Ishikawa (cell line): ENCODE measurements at regions not wholly inside any gene's neighbourhood (a gene's known extent, or its start where the extent isn't known, plus 50 kb on each side); places are given as distances from the start of the nearest gene placed in this dataset.

Source experiments
- CEBPB ChIP-seq: IDR thresholded peaks from 2 replicates; pipeline ENCODE4 v1.6.1; 2012
- CREB1 ChIP-seq: IDR thresholded peaks from 2 replicates; pipeline ENCODE4 v1.6.1; 2012; ENCODE audit warnings: low read depth
- EGR1 ChIP-seq: IDR thresholded peaks from 2 replicates; pipeline ENCODE4 v1.6.1; 2012
- EP300 ChIP-seq: IDR thresholded peaks from 2 replicates; pipeline ENCODE4 v1.6.1; 2012; ENCODE audit warnings: borderline replicate concordance
- FOXM1 ChIP-seq: IDR thresholded peaks from 2 replicates; pipeline ENCODE4 v1.6.1; 2012; ENCODE audit warnings: low read depth, borderline replicate concordance
- MAX ChIP-seq: IDR thresholded peaks from 2 replicates; pipeline ENCODE4 v1.6.1; 2012
- NFIC ChIP-seq: IDR thresholded peaks from 2 replicates; pipeline ENCODE4 v1.6.1; 2012
- RAD21 ChIP-seq: IDR thresholded peaks from 2 replicates; pipeline ENCODE4 v1.6.1; 2012; ENCODE audit warnings: low read depth
- REST ChIP-seq: IDR thresholded peaks from 2 replicates; pipeline ENCODE4 v1.6.1; 2012; ENCODE audit warnings: low read depth, mild to moderate bottlenecking
- TAF1 ChIP-seq: IDR thresholded peaks from 2 replicates; pipeline ENCODE4 v1.6.1; 2012; ENCODE audit warnings: low read depth, mild to moderate bottlenecking
- TCF12 ChIP-seq: IDR thresholded peaks from 2 replicates; pipeline ENCODE4 v1.6.1; 2012; ENCODE audit warnings: low read depth
- TEAD4 ChIP-seq: IDR thresholded peaks from 2 replicates; pipeline ENCODE4 v1.6.1; 2012
- USF1 ChIP-seq: IDR thresholded peaks from 2 replicates; pipeline ENCODE4 v1.6.1; 2012
- YY1 ChIP-seq: IDR thresholded peaks from 2 replicates; pipeline ENCODE4 v1.6.1; 2012; ENCODE audit warnings: low read depth
- ZBTB7A ChIP-seq: IDR thresholded peaks from 2 replicates; pipeline ENCODE4 v1.6.1; 2012; ENCODE audit warnings: low read depth

GRCh38 chr18:75132931-75133525 is 75.9 kb downstream of the PTGR3 start:
- TF ChIP-seq EP300 (no peak), MAX (0 out of 2 replicates have a peak, but pooled peaks have one; percentile 28), NFIC (peak; percentile 52), TAF1 (no peak), ZBTB7A (no peak), CEBPB (peak; percentile 55), FOXM1 (no peak), RAD21 (no peak; the same call in 1 of the 2 replicates), TCF12 (no peak)

- TF ChIP-seq YY1 = no peak
- no peak for TF ChIP-seq NFIC
- TF ChIP-seq USF1 = no peak
- TF ChIP-seq CREB1 = no peak
Measured at GRCh38 chr18:75132098-75132870, 76.7 kb downstream of the PTGR3 start.

GRCh38 chr18:75131381-75132000 is 77.4 kb downstream of the PTGR3 start:
- no peak for TF ChIP-seq TEAD4
- TF ChIP-seq FOXM1 = no peak
- no peak for TF ChIP-seq ZBTB7A
- no peak for TF ChIP-seq USF1
- TF ChIP-seq CEBPB = no peak
- no peak for TF ChIP-seq MAX

GRCh38 chr18:75130591-75131328 is 78.2 kb downstream of the PTGR3 start:
- no peak for TF ChIP-seq FOXM1

- no peak for TF ChIP-seq NFIC
- TF ChIP-seq ZBTB7A = no peak
- no peak for TF ChIP-seq MAX
- no peak for TF ChIP-seq RAD21
- TF ChIP-seq YY1 = no peak
- no peak for TF ChIP-seq TEAD4
- no peak for TF ChIP-seq TAF1
- no peak for TF ChIP-seq CEBPB
- TF ChIP-seq REST = no peak
- no peak for TF ChIP-seq EP300
Measured at GRCh38 chr18:75129717-75130477, 79.0 kb downstream of the PTGR3 start.

- no peak for TF ChIP-seq EGR1
- no peak for TF ChIP-seq MAX
- TF ChIP-seq FOXM1 = no peak
- TF ChIP-seq CREB1 = no peak
- no peak for TF ChIP-seq USF1
- TF ChIP-seq ZBTB7A = no peak
- no peak for TF ChIP-seq NFIC
- TF ChIP-seq RAD21 = no peak
- TF ChIP-seq TEAD4 = no peak
- TF ChIP-seq REST = no peak
- no peak for TF ChIP-seq CEBPB
- no peak for TF ChIP-seq TAF1
Measured at GRCh38 chr18:75128911-75129716, 79.8 kb downstream of the PTGR3 start.
